HG02885 (cell line): ENCODE measurements at regions not wholly inside any gene's neighbourhood (a gene's known extent, or its start where the extent isn't known, plus 50 kb on each side); places are given as distances from the start of the nearest gene placed in this dataset.
A peak's percentile ranks its signal among the peaks of the same experiment; 100 is the strongest.

Source experiments
- ATAC-seq: cut with Tn5 transposase; IDR thresholded peaks from one replicate; pipeline ENCODE4 v1.9.1; 2021; ENCODE audit warnings: mild to moderate bottlenecking; ENCODE audit not compliant: unreplicated experiment, poor library complexity

GRCh38 chr7:41910940-41911600 is 208.2 kb upstream of the INHBA start:
- ATAC-seq: no peak

GRCh38 chr7:41907444-41907843 is 204.6 kb upstream of the INHBA start:
- no peak for ATAC-seq

GRCh38 chr7:41900532-41900931 is 197.6 kb upstream of the INHBA start:
- no peak for ATAC-seq

GRCh38 chr7:41899823-41900433 is 197.0 kb upstream of the INHBA start:
- no peak for ATAC-seq

- ATAC-seq: no peak
Observed at GRCh38 chr7:41893656-41894055, 190.8 kb upstream of the INHBA start.

GRCh38 chr7:41892356-41893100 is 189.6 kb upstream of the INHBA start:
- no peak for ATAC-seq

- no peak for ATAC-seq
Observed at GRCh38 chr7:41891950-41892349, 189.1 kb upstream of the INHBA start.

GRCh38 chr7:41890631-41891274 is 187.9 kb upstream of the INHBA start:
- ATAC-seq: no peak

- no peak for ATAC-seq
Observed at GRCh38 chr7:41889472-41889871, 186.6 kb upstream of the INHBA start.

- ATAC-seq: peak; percentile 53
Observed at GRCh38 chr7:41889040-41889439, 186.2 kb upstream of the INHBA start.

- ATAC-seq: no peak
Observed at GRCh38 chr7:41887416-41887815, 184.5 kb upstream of the INHBA start.

GRCh38 chr7:41886901-41887311 is 184.0 kb upstream of the INHBA start:
- ATAC-seq: no peak

- no peak for ATAC-seq
Observed at GRCh38 chr7:41886262-41886900, 183.5 kb upstream of the INHBA start.

GRCh38 chr7:41885748-41886147 is 182.9 kb upstream of the INHBA start:
- no peak for ATAC-seq

- ATAC-seq: no peak
Observed at GRCh38 chr7:41885078-41885477, 182.2 kb upstream of the INHBA start.

- ATAC-seq: no peak
Observed at GRCh38 chr7:41882745-41883420, 180.0 kb upstream of the INHBA start.

- peak; percentile 1 for ATAC-seq
Observed at GRCh38 chr7:41882256-41882655, 179.4 kb upstream of the INHBA start.

GRCh38 chr7:41881331-41882130 is 178.6 kb upstream of the INHBA start:
- ATAC-seq: peak; percentile 96

GRCh38 chr7:41880107-41880506 is 177.2 kb upstream of the INHBA start:
- no peak for ATAC-seq
